Dendritic cell treated with granulocyte-macrophage colony-stimulating factor and Interleukin-4, amounts not matched to agents 40 ng/mL and 50 ng/mL, for 4 days (primary cell): ENCODE measurements at regions not wholly inside any gene's neighbourhood (a gene's known extent, or its start where the extent isn't known, plus 50 kb on each side); places are given as distances from the start of the nearest gene placed in this dataset.
"Not testable (repeated sequence)": the region's sequence is repeated elsewhere in the genome, so short reads cannot be mapped to it uniquely, and the experiment has no call there.

ENCODE experiments used
- H3K27ac Mint-ChIP-seq: one replicate; pipeline ENCODE4 v1.8.0; 2022; ENCODE audit warnings: mild to moderate bottlenecking, mixed read lengths
- H3K27me3 Mint-ChIP-seq: one replicate; pipeline ENCODE4 v1.8.0; 2022; ENCODE audit warnings: mild to moderate bottlenecking, mixed read lengths
- H3K36me3 Mint-ChIP-seq: one replicate; pipeline ENCODE4 v1.8.0; 2022; ENCODE audit warnings: low read depth, mixed read lengths
- H3K4me1 Mint-ChIP-seq: one replicate; pipeline ENCODE4 v1.8.0; 2022; ENCODE audit warnings: low read depth, mixed read lengths
- H3K4me3 Mint-ChIP-seq: one replicate; pipeline ENCODE4 v1.8.0; 2022; ENCODE audit warnings: mild to moderate bottlenecking, moderate library complexity, mixed read lengths
- H3K9me3 Mint-ChIP-seq: one replicate; pipeline ENCODE4 v1.8.0; 2022; ENCODE audit warnings: mixed read lengths
- intact Hi-C: fragments of 100-400 bp; cut with micrococcal nuclease; formaldehyde crosslinking; loops from one replicate; pipeline ENCODE4 v1.15.0; 2022

- Mint-ChIP-seq H3K27me3 (peaks cover 4% of the 10 kb centered on the region), H3K4me3 (peak overlapping the region; percentile 78), H3K36me3 (peaks cover 45% of the 10 kb centered on the region), H3K4me1 (peaks cover 68% of the 10 kb centered on the region), H3K27ac (peak overlapping the region; percentile 82), H3K9me3 (no peaks in the 10 kb centered on the region)
- intact Hi-C loops = loop anchor here (2.0 to 5.0 kb wide), 2 partner anchors 89 to 221 kb away; no protein-coding TSS in a partner anchor
These were observed 82.9 kb downstream of the CHRNA1 start for GRCh38 chr2:174681099-174682006.

- intact Hi-C loops = loop anchor here (5.0 kb wide), 1 partner anchor 88 kb away; no protein-coding TSS in a partner anchor
- Mint-ChIP-seq H3K4me3 (peak overlapping the region; percentile 23), H3K27me3 (peaks cover 4% of the 10 kb centered on the region), H3K27ac (peak overlapping the region; percentile 27), H3K4me1 (peaks cover 62% of the 10 kb centered on the region), H3K9me3 (no peaks in the 10 kb centered on the region), H3K36me3 (peaks cover 55% of the 10 kb centered on the region)
These were observed 82.6 kb upstream of the WIPF1 start for GRCh38 chr2:174680221-174680620.

- intact Hi-C loops = no loop called here
- H3K27ac Mint-ChIP-seq = no peak overlapping the region
- H3K27me3 Mint-ChIP-seq = no peaks in the 10 kb centered on the region
- H3K4me3 Mint-ChIP-seq = no peak overlapping the region
- H3K36me3 Mint-ChIP-seq = peaks cover 59% of the 10 kb centered on the region
- peaks cover 52% of the 10 kb centered on the region for H3K4me1 Mint-ChIP-seq
- H3K9me3 Mint-ChIP-seq = no peaks in the 10 kb centered on the region
These were observed 80.8 kb upstream of the WIPF1 start for GRCh38 chr2:174678395-174678794.

- H3K4me1 Mint-ChIP-seq = peaks cover 40% of the 10 kb centered on the region
- peaks cover 20% of the 10 kb centered on the region for H3K9me3 Mint-ChIP-seq
- H3K27me3 Mint-ChIP-seq = no peaks in the 10 kb centered on the region
- H3K27ac Mint-ChIP-seq = no peak overlapping the region
- intact Hi-C loops = no loop called here
- no peak overlapping the region for H3K4me3 Mint-ChIP-seq
- peaks cover 74% of the 10 kb centered on the region for H3K36me3 Mint-ChIP-seq
These were observed 78.0 kb upstream of the WIPF1 start for GRCh38 chr2:174675615-174676014.

- Mint-ChIP-seq H3K27ac (no peak overlapping the region), H3K36me3 (peaks cover 57% of the 10 kb centered on the region), H3K4me1 (peaks cover 29% of the 10 kb centered on the region), H3K27me3 (no peaks in the 10 kb centered on the region), H3K4me3 (no peak overlapping the region), H3K9me3 (peaks cover 20% of the 10 kb centered on the region)
- intact Hi-C loops = no loop called here
These were observed 76.3 kb upstream of the WIPF1 start for GRCh38 chr2:174673876-174674275.

- Mint-ChIP-seq H3K27ac (no peak overlapping the region), H3K4me3 (no peak overlapping the region), H3K9me3 (peaks cover 20% of the 10 kb centered on the region), H3K27me3 (no peaks in the 10 kb centered on the region), H3K4me1 (peaks cover 27% of the 10 kb centered on the region), H3K36me3 (peaks cover 57% of the 10 kb centered on the region)
- intact Hi-C loops = no loop called here
These were observed 75.8 kb upstream of the WIPF1 start for GRCh38 chr2:174673440-174673839.

- H3K27ac Mint-ChIP-seq, H3K27me3 Mint-ChIP-seq, intact Hi-C loops, H3K4me3 Mint-ChIP-seq: not testable (repeated sequence)
- peaks cover 35% of the 10 kb centered on the region for H3K4me1 Mint-ChIP-seq
- H3K9me3 Mint-ChIP-seq = peaks cover 20% of the 10 kb centered on the region
- H3K36me3 Mint-ChIP-seq = peaks cover 41% of the 10 kb centered on the region
These were observed 73.9 kb upstream of the WIPF1 start for GRCh38 chr2:174671532-174671931.

- H3K4me3 Mint-ChIP-seq = no peak overlapping the region
- intact Hi-C loops = no loop called here
- H3K27me3 Mint-ChIP-seq = no peaks in the 10 kb centered on the region
- H3K4me1 Mint-ChIP-seq = peaks cover 45% of the 10 kb centered on the region
- H3K9me3 Mint-ChIP-seq = peaks cover 20% of the 10 kb centered on the region
- H3K36me3 Mint-ChIP-seq = peaks cover 32% of the 10 kb centered on the region
- H3K27ac Mint-ChIP-seq = no peak overlapping the region
These were observed 72.8 kb upstream of the WIPF1 start for GRCh38 chr2:174670446-174670845.

GRCh38 chr2:174669336-174669735, 71.7 kb upstream of the WIPF1 start:
- H3K9me3 Mint-ChIP-seq = peaks cover 20% of the 10 kb centered on the region
- no peak overlapping the region for H3K27ac Mint-ChIP-seq
- intact Hi-C loops = no loop called here
- H3K4me3 Mint-ChIP-seq = no peak overlapping the region
- peaks cover 55% of the 10 kb centered on the region for H3K4me1 Mint-ChIP-seq
- peaks cover 27% of the 10 kb centered on the region for H3K36me3 Mint-ChIP-seq
- H3K27me3 Mint-ChIP-seq = no peaks in the 10 kb centered on the region

GRCh38 chr2:174668075-174668474, 70.5 kb upstream of the WIPF1 start:
- H3K36me3 Mint-ChIP-seq = peaks cover 22% of the 10 kb centered on the region
- peak overlapping the region; percentile 97 for H3K27ac Mint-ChIP-seq
- peak overlapping the region; percentile 20 for H3K4me3 Mint-ChIP-seq
- intact Hi-C loops = no loop called here
- peaks cover 20% of the 10 kb centered on the region for H3K9me3 Mint-ChIP-seq
- no peaks in the 10 kb centered on the region for H3K27me3 Mint-ChIP-seq
- peaks cover 66% of the 10 kb centered on the region for H3K4me1 Mint-ChIP-seq

GRCh38 chr2:174667250-174667860, 69.8 kb upstream of the WIPF1 start:
- H3K27me3 Mint-ChIP-seq = no peaks in the 10 kb centered on the region
- peaks cover 15% of the 10 kb centered on the region for H3K36me3 Mint-ChIP-seq
- H3K9me3 Mint-ChIP-seq = peaks cover 15% of the 10 kb centered on the region
- peak overlapping the region; percentile 97 for H3K27ac Mint-ChIP-seq
- intact Hi-C loops = no loop called here
- H3K4me1 Mint-ChIP-seq = peaks cover 73% of the 10 kb centered on the region
- H3K4me3 Mint-ChIP-seq = peak overlapping the region; percentile 10

- intact Hi-C loops = no loop called here
These were observed 69.2 kb upstream of the WIPF1 start for GRCh38 chr2:174666845-174667244.

GRCh38 chr2:174666312-174666711, 68.7 kb upstream of the WIPF1 start:
- Mint-ChIP-seq H3K4me1 (peaks cover 83% of the 10 kb centered on the region), H3K4me3 (no peak overlapping the region), H3K36me3 (peaks cover 9% of the 10 kb centered on the region), H3K27ac (peak overlapping the region; percentile 97), H3K27me3 (no peaks in the 10 kb centered on the region), H3K9me3 (peaks cover 5% of the 10 kb centered on the region)
- intact Hi-C loops = no loop called here

More at GRCh38 chr2:174666845-174667244, 69.2 kb upstream of the WIPF1 start:
- H3K4me3 Mint-ChIP-seq = peak overlapping the region; percentile 30
- peaks cover 10% of the 10 kb centered on the region for H3K36me3 Mint-ChIP-seq
- H3K27me3 Mint-ChIP-seq = no peaks in the 10 kb centered on the region
- peak overlapping the region; percentile 97 for H3K27ac Mint-ChIP-seq
- peaks cover 78% of the 10 kb centered on the region for H3K4me1 Mint-ChIP-seq
- H3K9me3 Mint-ChIP-seq = peaks cover 10% of the 10 kb centered on the region

- intact Hi-C loops = no loop called here
These were observed 66.6 kb upstream of the WIPF1 start for GRCh38 chr2:174664084-174664759.

More at GRCh38 chr2:174664084-174664759, 66.6 kb upstream of the WIPF1 start:
- Mint-ChIP-seq H3K27me3 (no peaks in the 10 kb centered on the region), H3K36me3 (peaks cover 15% of the 10 kb centered on the region), H3K27ac (peak overlapping the region; percentile 97), H3K4me3 (peak overlapping the region; percentile 71), H3K9me3 (no peaks in the 10 kb centered on the region), H3K4me1 (peaks cover 90% of the 10 kb centered on the region)
